Activated CD8-positive, alpha-beta memory T cell treated with anti-CD3 and anti-CD28 coated beads, Interleukin-2, amount 10 ng/mL, durations not matched to agents 7 days and 5 days (primary cell): ENCODE measurements at regions not wholly inside any gene's neighbourhood (a gene's known extent, or its start where the extent isn't known, plus 50 kb on each side); places are given as distances from the start of the nearest gene placed in this dataset.

Experiments used
- ATAC-seq: fragments of 150-1000 bp; cut with Tn5 transposase; one replicate; pipeline ENCODE4 v1.10.0; 2021; ENCODE audit warnings: moderate library complexity
- CTCF ChIA-PET: fragments of 350-600 bp; sonication (Branson Sonifier 250); formaldehyde crosslinking; loops from one replicate; lab custom pipeline; 2021; ENCODE audit warnings: antibody characterized with exemption; lab: Charles Lee
- DNase-seq: peaks from one replicate; pipeline ENCODE4 v3.0.0-alpha.2; 2020
- H3K27ac Mint-ChIP-seq: one replicate; pipeline ENCODE4 v1.8.0; 2021; ENCODE audit warnings: mild to moderate bottlenecking, mixed read lengths
- H3K27me3 Mint-ChIP-seq: one replicate; pipeline ENCODE4 v1.8.0; 2021; ENCODE audit warnings: mixed read lengths
- H3K36me3 Mint-ChIP-seq: one replicate; pipeline ENCODE4 v1.8.0; 2021; ENCODE audit warnings: mild to moderate bottlenecking, mixed read lengths
- H3K4me1 Mint-ChIP-seq: one replicate; pipeline ENCODE4 v1.8.0; 2021; ENCODE audit warnings: mixed read lengths
- H3K4me3 Mint-ChIP-seq: one replicate; pipeline ENCODE4 v1.8.0; 2021; ENCODE audit warnings: mild to moderate bottlenecking, moderate library complexity, mixed read lengths
- H3K9me3 Mint-ChIP-seq: one replicate; pipeline ENCODE4 v1.8.0; 2022; ENCODE audit warnings: low read depth, mixed read lengths

GRCh38 chrX:134733591-134733990 is 63.4 kb downstream of the PABIR2 start:
- no peaks in the 10 kb centered on the region for H3K9me3 Mint-ChIP-seq
- H3K4me3 Mint-ChIP-seq: no peak overlapping the region
- ATAC-seq (no peak), DNase-seq (no peak)
- CTCF ChIA-PET: no interaction called here
- H3K4me1 Mint-ChIP-seq: no peaks in the 10 kb centered on the region
- H3K27ac Mint-ChIP-seq: no peak overlapping the region
- H3K27me3 Mint-ChIP-seq: peaks cover 6% of the 10 kb centered on the region
- H3K36me3 Mint-ChIP-seq: no peaks in the 10 kb centered on the region

- Mint-ChIP-seq H3K4me1 (no peaks in the 10 kb centered on the region), H3K36me3 (no peaks in the 10 kb centered on the region), H3K9me3 (no peaks in the 10 kb centered on the region), H3K4me3 (no peak overlapping the region), H3K27ac (no peak overlapping the region), H3K27me3 (peaks cover 3% of the 10 kb centered on the region)
- DNase-seq (no peak), ATAC-seq (no peak)
- CTCF ChIA-PET: no interaction called here
Observed at GRCh38 chrX:134732676-134733075, 64.3 kb downstream of the PABIR2 start.

- Mint-ChIP-seq H3K27me3 (peaks cover 5% of the 10 kb centered on the region), H3K27ac (no peak overlapping the region), H3K4me3 (no peak overlapping the region), H3K4me1 (no peaks in the 10 kb centered on the region), H3K36me3 (no peaks in the 10 kb centered on the region), H3K9me3 (no peaks in the 10 kb centered on the region)
- no peak for ATAC-seq
- DNase-seq: no peak
- CTCF ChIA-PET: interaction anchor here (0.8 kb wide), 1 partner anchor 58 kb away, joined by 3 read pairs; no protein-coding TSS in a partner anchor
Observed at GRCh38 chrX:134732152-134732551, 64.9 kb downstream of the PABIR2 start.

GRCh38 chrX:134727363-134727762 is 69.1 kb upstream of the PLAC1 start:
- no peak overlapping the region for H3K4me3 Mint-ChIP-seq
- DNase-seq (no peak), ATAC-seq (no peak)
- H3K9me3 Mint-ChIP-seq: no peaks in the 10 kb centered on the region
- H3K27ac Mint-ChIP-seq: no peak overlapping the region
- H3K27me3 Mint-ChIP-seq: peaks cover 6% of the 10 kb centered on the region
- CTCF ChIA-PET: no interaction called here
- no peaks in the 10 kb centered on the region for H3K4me1 Mint-ChIP-seq
- H3K36me3 Mint-ChIP-seq: no peaks in the 10 kb centered on the region

GRCh38 chrX:134725103-134725690 is 66.9 kb upstream of the PLAC1 start:
- no peaks in the 10 kb centered on the region for H3K36me3 Mint-ChIP-seq
- CTCF ChIA-PET: no interaction called here

GRCh38 chrX:134721766-134722532 is 63.7 kb upstream of the PLAC1 start:
- H3K27me3 Mint-ChIP-seq: no peaks in the 10 kb centered on the region
- no peak overlapping the region for H3K27ac Mint-ChIP-seq
- ATAC-seq: no peak
- no peak for DNase-seq
- no peaks in the 10 kb centered on the region for H3K9me3 Mint-ChIP-seq
- CTCF ChIA-PET: no interaction called here
- peaks cover 17% of the 10 kb centered on the region for H3K4me1 Mint-ChIP-seq
- H3K4me3 Mint-ChIP-seq: no peak overlapping the region
- H3K36me3 Mint-ChIP-seq: no peaks in the 10 kb centered on the region

More at GRCh38 chrX:134725103-134725690, 66.9 kb upstream of the PLAC1 start:
- Mint-ChIP-seq H3K27ac (no peak overlapping the region), H3K9me3 (no peaks in the 10 kb centered on the region), H3K4me1 (no peaks in the 10 kb centered on the region), H3K27me3 (peaks cover 6% of the 10 kb centered on the region), H3K4me3 (no peak overlapping the region)
- ATAC-seq (no peak), DNase-seq (no peak)

- Mint-ChIP-seq H3K9me3 (no peaks in the 10 kb centered on the region), H3K27ac (peak overlapping the region; percentile 66), H3K27me3 (no peaks in the 10 kb centered on the region), H3K36me3 (no peaks in the 10 kb centered on the region), H3K4me3 (no peak overlapping the region), H3K4me1 (peaks cover 17% of the 10 kb centered on the region)
- ATAC-seq (peak; percentile 80), DNase-seq (peak; percentile 63)
- CTCF ChIA-PET: no interaction called here
Observed at GRCh38 chrX:134718966-134719317, 60.7 kb upstream of the PLAC1 start.

GRCh38 chrX:134718105-134718965 is 60.1 kb upstream of the PLAC1 start:
- H3K36me3 Mint-ChIP-seq: no peaks in the 10 kb centered on the region
- H3K4me3 Mint-ChIP-seq: no peak overlapping the region
- no peaks in the 10 kb centered on the region for H3K9me3 Mint-ChIP-seq
- no peaks in the 10 kb centered on the region for H3K27me3 Mint-ChIP-seq
- H3K27ac Mint-ChIP-seq: peak overlapping the region; percentile 66
- CTCF ChIA-PET: no interaction called here
- DNase-seq (peak; percentile 41), ATAC-seq (peak; percentile 57)
- H3K4me1 Mint-ChIP-seq: peaks cover 17% of the 10 kb centered on the region

- CTCF ChIA-PET: no interaction called here
- no peaks in the 10 kb centered on the region for H3K27me3 Mint-ChIP-seq
- DNase-seq (no peak), ATAC-seq (no peak)
- H3K27ac Mint-ChIP-seq: no peak overlapping the region
- no peaks in the 10 kb centered on the region for H3K36me3 Mint-ChIP-seq
- H3K4me3 Mint-ChIP-seq: no peak overlapping the region
- H3K9me3 Mint-ChIP-seq: no peaks in the 10 kb centered on the region
- peaks cover 20% of the 10 kb centered on the region for H3K4me1 Mint-ChIP-seq
Observed at GRCh38 chrX:134717698-134718097, 59.4 kb upstream of the PLAC1 start.

- Mint-ChIP-seq H3K4me1 (peaks cover 27% of the 10 kb centered on the region), H3K27me3 (no peaks in the 10 kb centered on the region), H3K4me3 (no peak overlapping the region), H3K36me3 (no peaks in the 10 kb centered on the region), H3K27ac (no peak overlapping the region), H3K9me3 (no peaks in the 10 kb centered on the region)
- CTCF ChIA-PET: no interaction called here
- ATAC-seq (no peak), DNase-seq (no peak)
Observed at GRCh38 chrX:134716620-134717012, 58.3 kb upstream of the PLAC1 start.

GRCh38 chrX:134715930-134716619 is 57.8 kb upstream of the PLAC1 start:
- H3K9me3 Mint-ChIP-seq: no peaks in the 10 kb centered on the region
- H3K27ac Mint-ChIP-seq: no peak overlapping the region
- H3K36me3 Mint-ChIP-seq: no peaks in the 10 kb centered on the region
- DNase-seq: no peak
- H3K4me1 Mint-ChIP-seq: peaks cover 27% of the 10 kb centered on the region
- no peak for ATAC-seq
- CTCF ChIA-PET: no interaction called here
- H3K4me3 Mint-ChIP-seq: no peak overlapping the region
- no peaks in the 10 kb centered on the region for H3K27me3 Mint-ChIP-seq

GRCh38 chrX:134714633-134715110 is 56.4 kb upstream of the PLAC1 start:
- ATAC-seq: no peak
- peaks cover 4% of the 10 kb centered on the region for H3K27me3 Mint-ChIP-seq
- H3K27ac Mint-ChIP-seq: no peak overlapping the region
- DNase-seq: no peak
- peaks cover 25% of the 10 kb centered on the region for H3K4me1 Mint-ChIP-seq
- no peaks in the 10 kb centered on the region for H3K9me3 Mint-ChIP-seq
- CTCF ChIA-PET: no interaction called here
- no peak overlapping the region for H3K4me3 Mint-ChIP-seq
- no peaks in the 10 kb centered on the region for H3K36me3 Mint-ChIP-seq

GRCh38 chrX:134713618-134714107 is 55.4 kb upstream of the PLAC1 start:
- DNase-seq (no peak), ATAC-seq (no peak)
- H3K36me3 Mint-ChIP-seq: no peaks in the 10 kb centered on the region
- H3K4me1 Mint-ChIP-seq: peaks cover 19% of the 10 kb centered on the region
- no peak overlapping the region for H3K27ac Mint-ChIP-seq
- peaks cover 4% of the 10 kb centered on the region for H3K27me3 Mint-ChIP-seq
- H3K9me3 Mint-ChIP-seq: no peaks in the 10 kb centered on the region
- no peak overlapping the region for H3K4me3 Mint-ChIP-seq
- CTCF ChIA-PET: no interaction called here
